ENCODE measurements at regions not wholly inside any gene's neighbourhood (a gene's known extent, or its start where the extent isn't known, plus 50 kb on each side); places are given as distances from the start of the nearest gene placed in this dataset.

- Histone ChIP-seq H3K27ac (no peak overlapping the region), H3K4me3 (no peak overlapping the region), H3K27me3 (ENCODE audit: low read depth) (no peaks in the 10 kb centered on the region), H3K36me3 (no peaks in the 10 kb centered on the region), H3K4me1 (no peaks in the 10 kb centered on the region), H3K9me3 (peaks cover 7% of the 10 kb centered on the region)
- ATAC-seq (no peak), DNase-seq (no peak)
- intact Hi-C loops (cut with DNase I): no loop called here
- TF ChIP-seq, protein P1, sequence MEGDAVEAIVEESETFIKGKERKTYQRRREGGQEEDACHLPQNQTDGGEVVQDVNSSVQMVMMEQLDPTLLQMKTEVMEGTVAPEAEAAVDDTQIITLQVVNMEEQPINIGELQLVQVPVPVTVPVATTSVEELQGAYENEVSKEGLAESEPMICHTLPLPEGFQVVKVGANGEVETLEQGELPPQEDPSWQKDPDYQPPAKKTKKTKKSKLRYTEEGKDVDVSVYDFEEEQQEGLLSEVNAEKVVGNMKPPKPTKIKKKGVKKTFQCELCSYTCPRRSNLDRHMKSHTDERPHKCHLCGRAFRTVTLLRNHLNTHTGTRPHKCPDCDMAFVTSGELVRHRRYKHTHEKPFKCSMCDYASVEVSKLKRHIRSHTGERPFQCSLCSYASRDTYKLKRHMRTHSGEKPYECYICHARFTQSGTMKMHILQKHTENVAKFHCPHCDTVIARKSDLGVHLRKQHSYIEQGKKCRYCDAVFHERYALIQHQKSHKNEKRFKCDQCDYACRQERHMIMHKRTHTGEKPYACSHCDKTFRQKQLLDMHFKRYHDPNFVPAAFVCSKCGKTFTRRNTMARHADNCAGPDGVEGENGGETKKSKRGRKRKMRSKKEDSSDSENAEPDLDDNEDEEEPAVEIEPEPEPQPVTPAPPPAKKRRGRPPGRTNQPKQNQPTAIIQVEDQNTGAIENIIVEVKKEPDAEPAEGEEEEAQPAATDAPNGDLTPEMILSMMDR (IDR thresholded peaks at IDR 0.05): no peak
These were observed 228.9 kb downstream of the BCL11A start for GRCh38 chr2:60324536-60324935.

DNA sequence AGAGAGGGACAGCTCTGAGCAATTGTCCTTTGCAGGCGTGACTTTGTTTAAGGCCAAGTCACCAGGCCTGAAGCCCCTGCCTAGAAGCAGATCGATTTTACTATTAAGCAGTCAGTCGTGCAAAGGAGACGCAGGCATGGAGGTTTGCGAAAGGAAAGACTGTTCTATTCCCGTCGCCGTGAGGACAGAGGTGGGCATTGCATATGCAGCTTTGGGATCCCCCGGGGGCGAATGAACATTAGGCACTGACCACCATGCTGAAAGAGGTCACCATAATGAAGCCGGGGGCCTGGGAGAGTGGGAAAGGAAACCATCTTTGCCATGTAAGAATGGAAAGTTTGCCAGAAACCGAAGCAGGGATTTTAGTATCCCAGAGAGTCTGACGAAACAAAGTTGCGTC, 231.6 kb downstream of the BCL11A start:
- TF ChIP-seq, protein P1 (IDR thresholded peaks at IDR 0.05): no peak
- H3K27me3 ChIP-seq (ENCODE audit: low read depth): no peaks in the 10 kb centered on the region

DNA sequence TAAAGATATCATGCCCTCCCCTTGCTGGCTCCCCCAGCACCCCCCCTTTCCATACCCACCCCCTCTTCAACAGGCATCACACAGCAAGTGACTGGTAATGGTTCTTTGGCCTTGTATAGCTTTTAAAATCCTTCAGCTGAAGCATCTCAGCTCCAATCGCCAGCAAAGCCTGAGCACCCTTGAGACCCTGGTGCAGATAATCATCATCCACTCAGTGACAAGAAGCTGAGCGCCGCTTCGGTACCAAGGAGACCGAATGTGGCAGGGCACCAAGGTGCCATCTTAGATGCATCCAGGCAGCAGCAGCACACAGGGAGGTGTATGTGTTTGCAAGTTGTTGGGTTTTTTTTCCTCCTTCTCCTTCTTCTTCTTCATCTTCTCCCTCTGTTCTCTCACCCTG, 232.7 kb downstream of the BCL11A start:
- Histone ChIP-seq H3K4me1 (peaks cover 7% of the 10 kb centered on the region), H3K36me3 (no peaks in the 10 kb centered on the region), H3K27ac (no peak overlapping the region), H3K27me3 (ENCODE audit: low read depth) (no peaks in the 10 kb centered on the region), H3K9me3 (no peaks in the 10 kb centered on the region), H3K4me3 (no peak overlapping the region)
- DNase-seq (no peak), ATAC-seq (no peak)
- intact Hi-C loops (cut with DNase I): no loop called here
- TF ChIP-seq, protein P1 (IDR thresholded peaks at IDR 0.05): no peak

More for the DNA sequence above, 231.6 kb downstream of the BCL11A start:
- DNase-seq (no peak), ATAC-seq (no peak)
- Histone ChIP-seq H3K36me3 (no peaks in the 10 kb centered on the region), H3K4me1 (peaks cover 7% of the 10 kb centered on the region), H3K9me3 (peaks cover 7% of the 10 kb centered on the region), H3K27ac (no peak overlapping the region), H3K4me3 (no peak overlapping the region)
- intact Hi-C loops (cut with DNase I): no loop called here

GRCh38 chr2:60319031-60319547, 234.4 kb downstream of the BCL11A start:
- no peak overlapping the region for H3K27ac ChIP-seq
- no peak overlapping the region for H3K4me3 ChIP-seq
- DNase-seq: no peak
- ATAC-seq: no peak
- TF ChIP-seq, protein P1 (IDR thresholded peaks at IDR 0.05): no peak
- H3K4me1 ChIP-seq: peaks cover 7% of the 10 kb centered on the region
- H3K36me3 ChIP-seq: no peaks in the 10 kb centered on the region
- H3K9me3 ChIP-seq: no peaks in the 10 kb centered on the region
- no peaks in the 10 kb centered on the region for H3K27me3 ChIP-seq (ENCODE audit: low read depth)
- intact Hi-C loops (cut with DNase I): no loop called here

DNA sequence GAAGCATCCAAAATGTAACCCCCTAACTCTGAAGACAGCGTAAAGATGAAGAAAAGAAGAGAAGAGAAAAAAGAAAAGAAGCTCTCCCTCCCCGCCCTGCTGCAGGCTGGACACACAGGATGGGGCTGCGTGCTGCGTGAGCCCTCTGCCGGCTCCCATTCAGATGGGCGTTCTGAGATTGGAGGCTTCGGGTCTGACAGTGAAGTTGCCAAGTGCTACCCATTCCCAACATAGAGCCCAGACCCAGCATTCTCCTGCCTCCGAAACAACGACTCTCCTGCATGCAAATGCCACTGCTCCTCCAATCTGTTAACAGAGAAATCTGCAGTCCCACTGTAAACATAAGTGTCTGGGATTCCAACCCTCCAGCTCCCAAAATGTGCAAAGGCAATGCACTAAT, 234.9 kb downstream of the BCL11A start:
- Histone ChIP-seq H3K9me3 (no peaks in the 10 kb centered on the region), H3K4me1 (peaks cover 7% of the 10 kb centered on the region), H3K36me3 (no peaks in the 10 kb centered on the region), H3K4me3 (no peak overlapping the region), H3K27ac (no peak overlapping the region), H3K27me3 (ENCODE audit: low read depth) (no peaks in the 10 kb centered on the region)
- DNase-seq (no peak), ATAC-seq (peak in 1 of 2 donors; percentile 7)
- intact Hi-C loops (cut with DNase I): no loop called here
- TF ChIP-seq, protein P1 (IDR thresholded peaks at IDR 0.05): no peak

DNA sequence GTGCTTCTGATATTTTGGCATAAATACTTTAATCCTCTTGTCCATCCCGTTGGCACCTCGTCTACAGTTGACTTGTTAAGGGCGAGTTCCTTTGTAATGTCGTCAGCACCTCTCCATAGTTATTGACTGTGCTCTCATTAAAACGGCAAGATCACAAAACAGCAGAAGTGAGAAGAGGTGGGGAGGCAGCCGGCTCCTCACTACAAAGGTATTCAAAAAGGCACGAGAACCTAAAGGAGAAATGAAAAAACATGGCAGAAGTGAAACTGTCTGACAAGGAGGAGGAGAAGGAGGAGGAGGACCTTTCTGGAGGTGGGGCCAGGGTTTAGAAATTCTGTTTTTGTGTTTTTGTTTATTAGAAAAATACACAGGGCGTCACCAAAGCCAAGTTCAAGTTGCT, 235.6 kb downstream of the BCL11A start:
- DNase-seq: no peak
- Histone ChIP-seq H3K27me3 (ENCODE audit: low read depth) (no peaks in the 10 kb centered on the region), H3K4me1 (peaks cover 7% of the 10 kb centered on the region), H3K9me3 (no peaks in the 10 kb centered on the region), H3K4me3 (no peak overlapping the region), H3K27ac (no peak overlapping the region), H3K36me3 (no peaks in the 10 kb centered on the region)
- TF ChIP-seq, protein P1 (IDR thresholded peaks at IDR 0.05): no peak
- intact Hi-C loops (cut with DNase I): no loop called here
- ATAC-seq: peak; percentile 65 to 85
